KMS-11 (cell line): ENCODE measurements at regions not wholly inside any gene's neighbourhood (a gene's known extent, or its start where the extent isn't known, plus 50 kb on each side); places are given as distances from the start of the nearest gene placed in this dataset.
A peak's percentile ranks its signal among the peaks of the same experiment; 100 is the strongest.

ENCODE experiments used
- H2AFZ ChIP-seq: fragments of 200-600 bp; sonication (generic); 2 replicates; pipeline ENCODE4 v1.6.1; 2016; ENCODE audit warnings: antibody characterized with exemption, mixed run types, low read depth
- H3K27ac ChIP-seq: fragments of 200-600 bp; sonication (generic); 2 replicates; pipeline ENCODE4 v1.6.1; 2016; ENCODE audit warnings: mild to moderate bottlenecking, mixed run types
- H3K27me3 ChIP-seq: fragments of 200-600 bp; sonication (generic); 2 replicates; pipeline ENCODE4 v1.6.1; 2017; ENCODE audit warnings: mild to moderate bottlenecking, low read depth, mixed run types, moderate library complexity; ENCODE audit not compliant: insufficient read depth
- H3K36me3 ChIP-seq: fragments of 200-600 bp; sonication (generic); 2 replicates; pipeline ENCODE4 v1.6.1; 2017; ENCODE audit warnings: mild to moderate bottlenecking, mixed run types; ENCODE audit not compliant: insufficient read depth
- H3K4me1 ChIP-seq: fragments of 200-600 bp; sonication (generic); 2 replicates; pipeline ENCODE4 v1.6.1; 2016; ENCODE audit warnings: mild to moderate bottlenecking, low read depth, mixed run types; ENCODE audit not compliant: poor library complexity, severe bottlenecking
- H3K4me2 ChIP-seq: fragments of 200-600 bp; sonication (generic); 2 replicates; pipeline ENCODE4 v1.7.0; 2016; ENCODE audit warnings: mild to moderate bottlenecking, mixed run types
- H3K4me3 ChIP-seq: fragments of 200-600 bp; sonication (generic); IDR thresholded peaks from 2 replicates; pipeline ENCODE4 v1.6.1; 2017; ENCODE audit warnings: low read depth, low read length, mixed read lengths; ENCODE audit not compliant: insufficient read depth
- H3K79me2 ChIP-seq: fragments of 200-600 bp; sonication (generic); 2 replicates; pipeline ENCODE4 v1.6.1; 2016; ENCODE audit warnings: low read depth, mixed run types; ENCODE audit not compliant: insufficient read depth
- H3K9ac ChIP-seq: fragments of 200-600 bp; sonication (generic); 2 replicates; pipeline ENCODE4 v1.6.1; 2016; ENCODE audit warnings: mild to moderate bottlenecking, mixed run types
- H4K20me1 ChIP-seq: fragments of 200-600 bp; sonication (generic); 2 replicates; pipeline ENCODE4 v1.6.1; 2016; ENCODE audit warnings: mild to moderate bottlenecking, mixed run types; ENCODE audit not compliant: insufficient read depth
- TF ChIP-seq, protein P1 (sequence below): fragments of 200-600 bp; sonication (generic); conservative IDR thresholded peaks from 2 replicates; pipeline ENCODE4 v1.6.1; 2017; ENCODE audit warnings: low read depth, mild to moderate bottlenecking, antibody characterized with exemption, low read length, moderate library complexity, mixed read lengths

DNA sequence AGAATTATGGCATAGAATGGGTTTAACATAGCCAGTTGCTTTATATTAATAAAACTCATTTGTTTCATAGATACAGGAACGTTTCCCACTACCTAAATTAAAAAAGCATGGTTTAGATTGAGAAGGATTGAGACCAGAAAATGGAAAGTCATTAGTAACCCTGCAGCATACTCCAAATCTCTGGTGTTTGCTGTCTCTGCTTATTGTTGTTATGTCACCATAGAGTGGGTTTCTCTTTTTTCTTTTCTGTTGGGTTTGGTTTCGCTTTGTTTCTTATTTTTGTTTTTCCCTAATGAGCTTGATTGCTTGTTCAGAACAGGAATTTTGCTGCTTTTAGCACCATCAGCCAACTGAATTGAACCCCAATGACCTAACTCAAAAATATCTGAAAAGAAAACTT is 1034.8 kb downstream of the MAT2B start:
- Histone ChIP-seq H3K4me2 (0 out of 2 replicates have a peak overlapping the region, but pooled peaks have one; percentile 13), H3K4me1 (peaks cover 3% of the 10 kb centered on the region), H3K27ac (no peak overlapping the region), H4K20me1 (no peaks in the 10 kb centered on the region), H2AFZ (no peak overlapping the region), H3K79me2 (no peaks in the 10 kb centered on the region), H3K27me3 (no peaks in the 10 kb centered on the region), H3K4me3 (no peak overlapping the region), H3K9ac (no peak overlapping the region), H3K36me3 (no peaks in the 10 kb centered on the region)
- TF ChIP-seq, protein P1, sequence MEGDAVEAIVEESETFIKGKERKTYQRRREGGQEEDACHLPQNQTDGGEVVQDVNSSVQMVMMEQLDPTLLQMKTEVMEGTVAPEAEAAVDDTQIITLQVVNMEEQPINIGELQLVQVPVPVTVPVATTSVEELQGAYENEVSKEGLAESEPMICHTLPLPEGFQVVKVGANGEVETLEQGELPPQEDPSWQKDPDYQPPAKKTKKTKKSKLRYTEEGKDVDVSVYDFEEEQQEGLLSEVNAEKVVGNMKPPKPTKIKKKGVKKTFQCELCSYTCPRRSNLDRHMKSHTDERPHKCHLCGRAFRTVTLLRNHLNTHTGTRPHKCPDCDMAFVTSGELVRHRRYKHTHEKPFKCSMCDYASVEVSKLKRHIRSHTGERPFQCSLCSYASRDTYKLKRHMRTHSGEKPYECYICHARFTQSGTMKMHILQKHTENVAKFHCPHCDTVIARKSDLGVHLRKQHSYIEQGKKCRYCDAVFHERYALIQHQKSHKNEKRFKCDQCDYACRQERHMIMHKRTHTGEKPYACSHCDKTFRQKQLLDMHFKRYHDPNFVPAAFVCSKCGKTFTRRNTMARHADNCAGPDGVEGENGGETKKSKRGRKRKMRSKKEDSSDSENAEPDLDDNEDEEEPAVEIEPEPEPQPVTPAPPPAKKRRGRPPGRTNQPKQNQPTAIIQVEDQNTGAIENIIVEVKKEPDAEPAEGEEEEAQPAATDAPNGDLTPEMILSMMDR = no peak

DNA sequence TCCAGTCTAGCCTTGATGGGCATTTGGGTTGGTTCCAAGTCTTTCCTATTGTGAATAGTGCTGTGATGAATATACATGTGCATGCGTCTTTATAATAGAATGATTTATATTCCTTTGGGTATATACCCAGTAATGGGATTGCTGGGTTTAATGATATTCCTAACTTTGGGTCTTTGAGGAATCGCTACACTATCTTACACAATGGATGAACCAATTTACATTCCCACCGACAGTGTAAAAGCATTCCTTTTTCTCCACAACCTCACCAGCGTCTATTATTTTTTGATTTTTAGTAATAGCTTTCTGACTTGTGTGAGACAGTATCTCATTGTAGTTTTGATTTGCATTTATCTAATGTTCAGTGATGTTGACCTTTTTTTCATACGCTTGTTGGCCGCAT is 1040.1 kb downstream of the MAT2B start:
- Histone ChIP-seq H2AFZ (no peak overlapping the region), H3K4me2 (no peak overlapping the region), H3K4me1 (peaks cover under 1% of the 10 kb centered on the region), H3K9ac (no peak overlapping the region), H4K20me1 (no peaks in the 10 kb centered on the region), H3K36me3 (no peaks in the 10 kb centered on the region), H3K27me3 (no peaks in the 10 kb centered on the region), H3K27ac (no peak overlapping the region), H3K79me2 (no peaks in the 10 kb centered on the region), H3K4me3 (no peak overlapping the region)
- TF ChIP-seq, protein P1 = no peak

DNA sequence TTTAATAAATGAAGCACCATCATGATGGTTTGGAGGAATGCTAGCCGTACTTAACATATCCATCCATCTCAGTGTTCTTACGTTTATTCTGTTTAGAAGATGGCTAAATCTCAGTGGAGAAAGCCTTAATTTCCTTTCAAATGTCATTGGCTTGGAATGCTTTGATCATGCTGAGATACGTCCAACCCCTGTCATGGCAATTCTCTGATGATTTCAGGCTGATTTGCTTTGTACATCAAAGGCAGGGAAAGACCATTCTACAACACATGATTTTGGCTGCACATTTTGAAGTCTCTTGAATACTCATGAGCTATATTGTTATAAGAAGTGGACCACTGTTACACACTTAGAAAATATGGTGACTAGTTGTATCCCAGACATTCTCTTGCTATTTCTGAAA is 1048.4 kb downstream of the MAT2B start:
- no peak overlapping the region for H3K4me3 ChIP-seq
- H4K20me1 ChIP-seq = no peaks in the 10 kb centered on the region
- no peaks in the 10 kb centered on the region for H3K36me3 ChIP-seq
- H3K9ac ChIP-seq = no peak overlapping the region
- no peak overlapping the region for H2AFZ ChIP-seq
- TF ChIP-seq, protein P1 = no peak
- no peaks in the 10 kb centered on the region for H3K27me3 ChIP-seq
- H3K79me2 ChIP-seq = no peaks in the 10 kb centered on the region
- no peak overlapping the region for H3K27ac ChIP-seq
- H3K4me2 ChIP-seq = no peak overlapping the region
- no peaks in the 10 kb centered on the region for H3K4me1 ChIP-seq

DNA sequence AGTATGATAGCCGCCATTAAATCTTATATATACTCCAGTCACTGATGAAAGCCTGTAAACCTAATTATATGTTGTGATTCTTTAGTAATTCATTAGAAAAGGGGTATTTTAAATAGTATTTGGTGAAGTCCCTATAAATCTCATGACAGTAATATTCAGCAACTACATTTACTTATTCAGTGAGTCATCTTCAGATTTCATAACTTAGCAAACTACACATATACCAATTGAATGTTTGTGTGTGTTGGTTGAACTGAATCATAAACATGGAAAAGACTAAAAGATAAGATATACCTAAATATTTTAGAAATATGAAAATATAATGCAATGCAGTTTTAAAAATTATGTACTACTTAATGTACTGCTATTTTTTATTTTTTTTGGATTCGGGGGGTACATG is 1050.4 kb downstream of the MAT2B start:
- H2AFZ ChIP-seq = no peak overlapping the region
- H3K27ac ChIP-seq = no peak overlapping the region
- TF ChIP-seq, protein P1 = no peak
- H3K9ac ChIP-seq = no peak overlapping the region
- no peaks in the 10 kb centered on the region for H3K27me3 ChIP-seq
- no peaks in the 10 kb centered on the region for H4K20me1 ChIP-seq
- H3K4me2 ChIP-seq = no peak overlapping the region
- H3K79me2 ChIP-seq = no peaks in the 10 kb centered on the region
- no peaks in the 10 kb centered on the region for H3K36me3 ChIP-seq
- no peak overlapping the region for H3K4me3 ChIP-seq
- H3K4me1 ChIP-seq = no peaks in the 10 kb centered on the region
